Stomach smooth muscle (tissue), 2 donors: ENCODE measurements at regions not wholly inside any gene's neighbourhood (a gene's known extent, or its start where the extent isn't known, plus 50 kb on each side); places are given as distances from the start of the nearest gene placed in this dataset.

ENCODE experiments used
- H3K27ac ChIP-seq: one replicate; pipeline ENCODE4 v1.7.0; 2013; ENCODE audit warnings: mild to moderate bottlenecking, low read length, inconsistent platforms
- H3K27me3 ChIP-seq, 2 donors: one replicate each; pipeline ENCODE4 v1.7.0; 2013; ENCODE audit warnings: low read length in 2 of 2; ENCODE audit not compliant: insufficient read depth in 2 of 2, control insufficient read depth in 1 of 2
- H3K36me3 ChIP-seq, 2 donors: one replicate each; pipeline ENCODE4 v1.7.0; 2013; ENCODE audit warnings: low read length in 2 of 2; ENCODE audit not compliant: control insufficient read depth in 2 of 2, insufficient read depth in 2 of 2
- H3K4me1 ChIP-seq: one replicate; pipeline ENCODE4 v1.7.0; 2013; ENCODE audit warnings: low read length; ENCODE audit not compliant: control insufficient read depth, insufficient read depth
- H3K4me3 ChIP-seq, 2 donors: one replicate each; pipeline ENCODE4 v1.7.0; 2013; ENCODE audit warnings: low read length in 2 of 2
- H3K9ac ChIP-seq, 2 donors: one replicate each; pipeline ENCODE4 v1.7.0; 2013; ENCODE audit warnings: low read length in 2 of 2, mild to moderate bottlenecking in 1 of 2
- H3K9me3 ChIP-seq, 2 donors: one replicate each; pipeline ENCODE4 v1.7.0; 2013; ENCODE audit warnings: low read length in 2 of 2; ENCODE audit not compliant: control insufficient read depth in 2 of 2
- donor health status: healthy.
- donor health status: Pancreatic carcinoma.

- H3K4me1 ChIP-seq: no peaks in the 10 kb centered on the region
- no peak overlapping the region for H3K27ac ChIP-seq
- H3K9me3 ChIP-seq: peaks cover 4 to 31% of the 10 kb centered on the region in 2 donors
- H3K4me3 ChIP-seq: no peak overlapping the region
- H3K27me3 ChIP-seq: peaks cover 0 to 2% of the 10 kb centered on the region in 2 donors
- no peaks in the 10 kb centered on the region for H3K36me3 ChIP-seq
- no peak overlapping the region for H3K9ac ChIP-seq
These were observed 502.4 kb downstream of the TMEM232 start for GRCh38 chr5:110224050-110224449.

GRCh38 chr5:110225949-110226348 is 500.5 kb downstream of the TMEM232 start:
- Histone ChIP-seq H3K36me3 (no peaks in the 10 kb centered on the region), H3K9me3 (peaks cover 2 to 17% of the 10 kb centered on the region in 2 donors), H3K9ac (no peak overlapping the region), H3K4me3 (no peak overlapping the region), H3K27me3 (no peaks in the 10 kb centered on the region), H3K4me1 (no peaks in the 10 kb centered on the region), H3K27ac (no peak overlapping the region)

GRCh38 chr5:110239786-110240185 is 486.7 kb downstream of the TMEM232 start:
- Histone ChIP-seq H3K9me3 (peaks cover 0 to 3% of the 10 kb centered on the region in 2 donors), H3K4me3 (no peak overlapping the region), H3K36me3 (no peaks in the 10 kb centered on the region), H3K27me3 (no peaks in the 10 kb centered on the region), H3K4me1 (no peaks in the 10 kb centered on the region), H3K27ac (no peak overlapping the region), H3K9ac (no peak overlapping the region)

DNA sequence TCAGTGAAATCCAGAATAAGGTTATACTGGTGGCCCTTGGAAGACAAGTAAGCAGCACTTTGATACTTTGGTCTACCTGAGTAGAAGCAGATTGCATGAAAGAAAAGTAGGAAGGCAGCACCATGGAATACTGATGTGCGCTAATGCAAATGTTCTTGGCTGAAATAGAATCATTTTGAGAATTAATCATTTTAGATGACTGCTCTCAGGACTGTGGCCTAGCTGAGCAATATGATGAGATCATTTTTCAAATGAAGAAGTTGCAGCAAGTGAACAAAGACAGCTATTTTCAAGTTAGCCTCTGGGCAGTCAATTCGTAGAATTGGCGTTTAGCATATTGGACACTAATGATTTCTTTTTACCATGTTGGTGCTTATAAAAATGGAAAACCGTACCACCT is 483.5 kb downstream of the TMEM232 start:
- no peaks in the 10 kb centered on the region for H3K4me1 ChIP-seq
- H3K36me3 ChIP-seq: no peaks in the 10 kb centered on the region
- H3K9me3 ChIP-seq: no peaks in the 10 kb centered on the region
- no peak overlapping the region for H3K4me3 ChIP-seq
- H3K27me3 ChIP-seq: no peaks in the 10 kb centered on the region
- H3K27ac ChIP-seq: no peak overlapping the region
- no peak overlapping the region for H3K9ac ChIP-seq

DNA sequence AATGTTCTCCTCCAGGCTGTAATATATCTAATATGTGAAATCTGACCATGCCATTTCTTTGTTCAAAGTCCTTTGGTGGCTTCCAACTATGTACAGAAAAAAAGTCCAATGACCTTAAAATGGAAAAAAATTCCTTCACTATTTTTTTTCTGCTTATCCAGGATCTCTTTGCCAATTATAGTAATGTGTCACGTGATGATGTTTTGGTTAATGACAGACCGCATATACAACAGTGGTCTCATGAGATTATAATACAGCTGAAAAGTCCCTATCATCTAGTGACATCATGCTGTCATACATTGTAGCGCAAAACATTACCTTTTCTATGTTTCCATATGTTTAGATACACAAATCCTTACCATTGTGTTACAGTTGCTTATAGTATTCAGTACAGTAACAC is 477.6 kb downstream of the TMEM232 start:
- Histone ChIP-seq H3K9ac (no peak overlapping the region), H3K4me1 (no peaks in the 10 kb centered on the region), H3K27me3 (no peaks in the 10 kb centered on the region), H3K36me3 (no peaks in the 10 kb centered on the region), H3K9me3 (no peaks in the 10 kb centered on the region), H3K4me3 (no peak overlapping the region), H3K27ac (no peak overlapping the region)

GRCh38 chr5:110250355-110250754 is 476.1 kb downstream of the TMEM232 start:
- H3K9me3 ChIP-seq: no peaks in the 10 kb centered on the region
- H3K27ac ChIP-seq: no peak overlapping the region
- H3K36me3 ChIP-seq: no peaks in the 10 kb centered on the region
- no peaks in the 10 kb centered on the region for H3K27me3 ChIP-seq
- H3K4me1 ChIP-seq: no peaks in the 10 kb centered on the region
- no peak overlapping the region for H3K4me3 ChIP-seq
- H3K9ac ChIP-seq: no peak overlapping the region

- H3K36me3 ChIP-seq: no peaks in the 10 kb centered on the region
- H3K27me3 ChIP-seq: no peaks in the 10 kb centered on the region
- no peaks in the 10 kb centered on the region for H3K9me3 ChIP-seq
- H3K9ac ChIP-seq: no peak overlapping the region
- H3K4me1 ChIP-seq: no peaks in the 10 kb centered on the region
- no peak overlapping the region for H3K4me3 ChIP-seq
- H3K27ac ChIP-seq: no peak overlapping the region
These were observed 475.7 kb downstream of the TMEM232 start for GRCh38 chr5:110250755-110251154.

DNA sequence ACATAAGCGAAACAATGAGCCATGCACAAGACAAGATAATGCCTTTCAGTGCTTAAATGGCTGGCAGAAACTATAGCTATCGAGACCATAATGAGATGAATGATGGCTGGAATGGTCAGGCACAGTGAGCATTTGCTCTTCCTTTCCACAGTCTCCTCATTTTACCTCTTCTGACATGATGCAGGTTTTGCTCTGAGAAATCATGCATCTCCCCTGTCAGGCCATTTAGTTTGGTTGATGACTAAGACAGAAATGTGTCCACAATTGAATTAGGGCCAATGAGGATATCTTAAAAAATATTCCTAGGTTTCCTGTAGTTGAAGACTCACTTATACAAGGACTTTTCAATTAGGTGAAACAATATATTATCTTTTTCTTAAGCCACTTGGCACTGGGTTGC is 475.1 kb downstream of the TMEM232 start:
- Histone ChIP-seq H3K27me3 (no peaks in the 10 kb centered on the region), H3K27ac (no peak overlapping the region), H3K36me3 (no peaks in the 10 kb centered on the region), H3K9ac (no peak overlapping the region), H3K4me3 (no peak overlapping the region), H3K9me3 (no peaks in the 10 kb centered on the region), H3K4me1 (no peaks in the 10 kb centered on the region)

GRCh38 chr5:110255194-110255593 is 471.3 kb downstream of the TMEM232 start:
- H3K9ac ChIP-seq: no peak overlapping the region
- no peaks in the 10 kb centered on the region for H3K36me3 ChIP-seq
- H3K27ac ChIP-seq: no peak overlapping the region
- no peaks in the 10 kb centered on the region for H3K9me3 ChIP-seq
- no peak overlapping the region for H3K4me3 ChIP-seq
- H3K4me1 ChIP-seq: no peaks in the 10 kb centered on the region
- no peaks in the 10 kb centered on the region for H3K27me3 ChIP-seq

- H3K9me3 ChIP-seq: no peaks in the 10 kb centered on the region
- H3K27me3 ChIP-seq: no peaks in the 10 kb centered on the region
- H3K4me3 ChIP-seq: no peak overlapping the region
- no peaks in the 10 kb centered on the region for H3K4me1 ChIP-seq
- no peaks in the 10 kb centered on the region for H3K36me3 ChIP-seq
- H3K9ac ChIP-seq: no peak overlapping the region
- H3K27ac ChIP-seq: no peak overlapping the region
These were observed 470.2 kb downstream of the TMEM232 start for GRCh38 chr5:110256298-110256697.

GRCh38 chr5:110257971-110258370 is 468.5 kb downstream of the TMEM232 start:
- H3K36me3 ChIP-seq: no peaks in the 10 kb centered on the region

More at GRCh38 chr5:110257971-110258370, 468.5 kb downstream of the TMEM232 start:
- no peaks in the 10 kb centered on the region for H3K4me1 ChIP-seq
- H3K27me3 ChIP-seq: no peaks in the 10 kb centered on the region
- H3K9me3 ChIP-seq: no peaks in the 10 kb centered on the region
- no peak overlapping the region for H3K4me3 ChIP-seq
- peak overlapping the region; percentile 18 for H3K27ac ChIP-seq
- no peak overlapping the region for H3K9ac ChIP-seq
